ENCODE measurements at regions not wholly inside any gene's neighbourhood (a gene's known extent, or its start where the extent isn't known, plus 50 kb on each side); places are given as distances from the start of the nearest gene placed in this dataset.
A peak's percentile ranks its signal among the peaks of the same experiment; 100 is the strongest.

- peaks cover 4 to 7% (median 5%) of the 10 kb centered on the region in 3 donors for H3K27me3 Mint-ChIP-seq
- H3K9me3 Mint-ChIP-seq, result no peaks in the 10 kb centered on the region
- no peaks in the 10 kb centered on the region for H3K36me3 Mint-ChIP-seq
- no peak overlapping the region for H3K4me3 Mint-ChIP-seq
- DNase-seq (no peak), ATAC-seq (ENCODE audit: low read depth in 2 of 2) (no peak)
- no peak overlapping the region for H3K27ac Mint-ChIP-seq
- H3K4me1 Mint-ChIP-seq, result no peaks in the 10 kb centered on the region
Measured at GRCh38 chr18:8458546-8459215, 150.6 kb upstream of the RAB12 start.

GRCh38 chr18:8460748-8461147 lies 148.5 kb upstream of the RAB12 start:
- H3K4me1 Mint-ChIP-seq, result no peaks in the 10 kb centered on the region
- peaks cover 4 to 15% (median 5%) of the 10 kb centered on the region in 3 donors for H3K27me3 Mint-ChIP-seq
- H3K36me3 Mint-ChIP-seq, result peaks cover 6 to 7% of the 10 kb centered on the region in 2 donors
- no peak overlapping the region for H3K27ac Mint-ChIP-seq
- H3K9me3 Mint-ChIP-seq, result peaks cover 0 to 5% (median 0%) of the 10 kb centered on the region in 7 donors
- no peak overlapping the region for H3K4me3 Mint-ChIP-seq
- ATAC-seq (ENCODE audit: low read depth in 2 of 2) (no peak), DNase-seq (no peak)

DNA sequence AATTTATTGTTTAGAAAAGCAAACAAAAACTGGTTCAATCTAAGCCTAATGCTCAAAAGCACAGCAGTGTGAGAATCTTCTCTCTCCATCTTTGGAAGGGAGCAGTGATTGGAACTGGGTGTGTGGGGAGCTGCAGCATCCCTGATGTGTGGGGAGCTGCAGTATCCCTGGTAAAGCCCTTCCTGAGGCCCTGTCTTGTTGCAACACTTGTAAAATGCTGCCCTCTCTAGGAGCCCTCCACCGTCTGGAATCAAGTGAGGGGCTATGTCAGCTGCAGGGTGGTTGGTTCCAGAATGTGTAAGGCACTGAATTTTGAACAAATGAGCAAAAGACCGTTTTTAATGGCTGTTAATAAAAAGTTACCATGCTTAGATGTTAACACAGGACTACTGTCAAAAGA lies 147.7 kb upstream of the RAB12 start:
- no peak overlapping the region for H3K4me3 Mint-ChIP-seq

DNA sequence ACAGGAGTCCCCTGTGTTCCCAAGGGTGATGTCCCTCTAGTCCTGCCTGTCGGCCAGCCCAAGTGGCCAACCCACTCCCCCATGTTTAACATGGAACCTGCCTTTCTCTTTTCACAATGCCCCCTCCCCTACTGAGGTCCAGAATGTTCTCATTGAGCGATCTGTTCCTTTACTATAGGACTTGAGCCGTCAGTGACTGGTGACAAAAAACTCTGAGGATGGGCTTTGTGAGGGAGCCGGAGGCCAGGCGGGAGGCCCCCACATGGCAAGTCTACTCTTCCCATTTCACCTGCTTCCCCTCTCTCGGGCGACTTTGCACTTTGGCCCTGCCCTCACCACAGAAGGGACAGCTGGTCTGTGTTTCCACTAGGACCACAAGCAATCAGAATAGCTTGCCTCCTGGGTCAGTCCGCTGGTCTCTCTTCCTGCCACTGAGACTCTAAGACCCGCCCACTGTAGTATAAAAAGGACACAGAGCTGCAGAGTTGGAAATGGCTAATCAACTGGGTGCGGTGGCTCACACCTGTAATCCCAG lies 146.5 kb upstream of the RAB12 start:
- Mint-ChIP-seq H3K36me3 (peaks cover 6 to 7% of the 10 kb centered on the region in 2 donors), H3K9me3 (peaks cover 0 to 5% (median 0%) of the 10 kb centered on the region in 7 donors), H3K27me3 (peaks cover 4 to 15% (median 5%) of the 10 kb centered on the region in 3 donors), H3K4me3 (peak overlapping the region in 1 of 8 donors; percentile 37), H3K4me1 (no peaks in the 10 kb centered on the region), H3K27ac (no peak overlapping the region)
- no peak for ATAC-seq (ENCODE audit: low read depth in 2 of 2)
- no peak for DNase-seq

More for the DNA sequence above, 147.7 kb upstream of the RAB12 start:
- H3K9me3 Mint-ChIP-seq, result peaks cover 0 to 5% (median 0%) of the 10 kb centered on the region in 7 donors
- H3K27ac Mint-ChIP-seq, result peak overlapping the region in 1 of 6 donors; percentile 38
- DNase-seq (no peak), ATAC-seq (ENCODE audit: low read depth in 2 of 2) (no peak)
- no peaks in the 10 kb centered on the region for H3K4me1 Mint-ChIP-seq
- H3K27me3 Mint-ChIP-seq, result peaks cover 4 to 15% (median 5%) of the 10 kb centered on the region in 3 donors
- peaks cover 6 to 7% of the 10 kb centered on the region in 2 donors for H3K36me3 Mint-ChIP-seq

DNA sequence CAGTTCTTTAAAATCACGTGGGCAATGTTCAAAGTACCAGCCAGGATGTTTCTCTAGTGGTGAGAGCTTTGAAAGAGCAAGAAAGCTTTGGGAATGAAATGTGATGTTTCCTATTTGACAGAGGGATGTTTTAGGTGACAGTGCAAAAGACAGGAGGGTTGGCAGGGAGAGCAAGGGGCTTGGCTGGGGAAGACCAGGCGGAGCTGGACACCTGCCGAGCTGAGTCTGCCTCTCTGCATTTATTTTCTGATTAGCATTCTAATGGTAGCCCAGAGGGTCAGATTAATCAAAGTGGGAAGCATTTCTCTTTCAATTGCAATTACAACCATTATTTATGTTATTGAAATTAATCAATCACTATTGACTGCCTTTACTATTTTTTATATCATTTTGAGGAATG lies 145.4 kb upstream of the RAB12 start:
- H3K9me3 Mint-ChIP-seq, result peaks cover 0 to 5% (median 0%) of the 10 kb centered on the region in 7 donors
- H3K27ac Mint-ChIP-seq, result no peak overlapping the region
- H3K27me3 Mint-ChIP-seq, result peaks cover 4 to 13% (median 5%) of the 10 kb centered on the region in 3 donors
- DNase-seq (no peak), ATAC-seq (ENCODE audit: low read depth in 2 of 2) (no peak)
- peaks cover 6 to 7% of the 10 kb centered on the region in 2 donors for H3K36me3 Mint-ChIP-seq
- H3K4me1 Mint-ChIP-seq, result no peaks in the 10 kb centered on the region
- H3K4me3 Mint-ChIP-seq, result no peak overlapping the region

DNA sequence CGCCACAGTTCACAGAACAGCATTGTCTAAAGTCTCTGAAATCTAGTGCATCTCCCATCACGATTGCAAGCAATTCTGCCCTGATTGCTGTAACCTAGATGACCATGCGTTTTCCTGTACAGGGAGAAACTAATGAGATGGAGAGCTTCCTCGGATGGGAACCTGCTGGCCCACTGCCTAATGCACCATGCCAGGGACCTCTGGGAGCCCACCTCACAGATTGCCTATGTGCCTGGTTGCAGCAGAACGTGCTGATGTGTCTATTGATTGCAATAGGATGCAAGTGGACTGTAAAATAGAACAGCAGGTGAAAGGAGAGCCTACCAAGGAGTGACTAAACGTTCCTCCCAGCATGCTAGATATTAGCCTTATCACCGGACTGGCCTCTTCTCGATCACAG lies 141.0 kb upstream of the RAB12 start:
- Mint-ChIP-seq H3K9me3 (peaks cover 0 to 5% (median 0%) of the 10 kb centered on the region in 7 donors), H3K27ac (no peak overlapping the region), H3K27me3 (peaks cover 0 to 12% (median 5%) of the 10 kb centered on the region in 3 donors), H3K4me1 (no peaks in the 10 kb centered on the region), H3K36me3 (peaks cover 6 to 7% of the 10 kb centered on the region in 2 donors), H3K4me3 (no peak overlapping the region)
- DNase-seq (no peak), ATAC-seq (ENCODE audit: low read depth in 2 of 2) (no peak)

- Mint-ChIP-seq H3K4me3 (no peak overlapping the region), H3K27me3 (peaks cover 0 to 15% (median 1%) of the 10 kb centered on the region in 3 donors), H3K27ac (peak overlapping the region in 1 of 6 donors; percentile 12), H3K9me3 (peaks cover 0 to 5% (median 0%) of the 10 kb centered on the region in 7 donors), H3K4me1 (no peaks in the 10 kb centered on the region), H3K36me3 (peaks cover 6 to 7% of the 10 kb centered on the region in 2 donors)
- ATAC-seq (ENCODE audit: low read depth in 2 of 2) (no peak), DNase-seq (no peak)
Measured at GRCh38 chr18:8468921-8469335, 140.3 kb upstream of the RAB12 start.

- no peak for DNase-seq
- Mint-ChIP-seq H3K36me3 (peaks cover 4 to 5% of the 10 kb centered on the region in 2 donors), H3K27ac (peak overlapping the region in 1 of 6 donors; percentile 41), H3K9me3 (peaks cover 0 to 3% (median 0%) of the 10 kb centered on the region in 7 donors), H3K4me1 (no peaks in the 10 kb centered on the region), H3K4me3 (no peak overlapping the region), H3K27me3 (peaks cover 0 to 12% (median 4%) of the 10 kb centered on the region in 3 donors)
- ATAC-seq (ENCODE audit: low read depth in 2 of 2), result no peak
Measured at GRCh38 chr18:8469544-8470130, 139.6 kb upstream of the RAB12 start.

DNA sequence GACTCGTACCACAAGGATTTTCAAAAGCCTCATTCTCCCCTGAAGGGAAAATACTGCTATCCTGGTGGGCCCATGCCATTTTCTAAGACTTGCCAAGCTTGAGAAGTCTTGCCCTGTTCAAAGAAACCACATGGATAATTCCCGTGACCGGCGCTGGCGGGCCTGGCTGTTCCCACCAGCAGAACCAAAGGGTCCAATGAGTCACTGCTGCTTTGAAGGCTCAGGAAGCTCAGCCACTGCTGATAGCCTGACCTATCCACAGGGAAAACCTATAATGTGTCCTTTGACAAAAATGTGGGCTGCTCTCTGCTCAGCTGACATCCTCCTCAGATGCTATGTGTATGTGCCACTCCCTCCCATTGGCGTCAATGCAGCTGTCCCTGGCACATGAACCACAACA lies 137.9 kb upstream of the RAB12 start:
- no peak for ATAC-seq (ENCODE audit: low read depth in 2 of 2)

GRCh38 chr18:8474661-8475060 lies 134.6 kb upstream of the RAB12 start:
- Mint-ChIP-seq H3K36me3 (no peaks in the 10 kb centered on the region), H3K4me1 (peaks cover 4 to 7% (median 5%) of the 10 kb centered on the region in 3 donors), H3K4me3 (no peak overlapping the region), H3K9me3 (peaks cover 0 to 1% (median 0%) of the 10 kb centered on the region in 7 donors), H3K27me3 (peaks cover 20 to 46% (median 32%) of the 10 kb centered on the region in 3 donors), H3K27ac (no peak overlapping the region)
- ATAC-seq (ENCODE audit: low read depth in 2 of 2), result no peak
- no peak for DNase-seq

More for the DNA sequence above, 137.9 kb upstream of the RAB12 start:
- no peak overlapping the region for H3K4me3 Mint-ChIP-seq
- DNase-seq, result no peak
- peaks cover 0 to 1% (median 0%) of the 10 kb centered on the region in 7 donors for H3K9me3 Mint-ChIP-seq
- H3K27ac Mint-ChIP-seq, result no peak overlapping the region
- H3K36me3 Mint-ChIP-seq, result no peaks in the 10 kb centered on the region
- peaks cover 13 to 23% (median 16%) of the 10 kb centered on the region in 3 donors for H3K27me3 Mint-ChIP-seq
- H3K4me1 Mint-ChIP-seq, result no peaks in the 10 kb centered on the region

DNA sequence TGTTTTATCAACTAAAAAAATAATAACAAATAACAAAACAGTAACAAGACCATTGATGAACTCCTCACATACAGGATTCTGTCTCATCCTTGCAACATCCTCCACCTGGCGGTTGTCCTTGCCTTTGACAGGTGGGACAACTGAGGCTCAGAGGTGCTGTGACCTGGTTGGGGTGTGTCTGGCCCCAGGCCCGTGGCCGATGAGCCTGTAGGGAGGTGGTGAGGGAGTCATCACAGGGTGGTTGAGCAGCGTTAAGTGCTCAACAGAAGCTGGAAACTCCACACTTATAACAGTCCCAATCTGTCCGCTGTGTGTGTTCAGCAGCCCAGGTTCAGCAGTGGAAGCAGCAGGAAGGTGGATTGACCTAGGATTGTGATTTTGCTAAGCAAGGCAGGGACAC lies 131.6 kb upstream of the RAB12 start:
- Mint-ChIP-seq H3K27me3 (peaks cover 20 to 46% (median 32%) of the 10 kb centered on the region in 3 donors), H3K9me3 (peaks cover 0 to 1% (median 0%) of the 10 kb centered on the region in 7 donors), H3K27ac (peak overlapping the region in 1 of 6 donors; percentile 37), H3K36me3 (no peaks in the 10 kb centered on the region), H3K4me1 (peaks cover 4 to 7% (median 5%) of the 10 kb centered on the region in 3 donors), H3K4me3 (no peak overlapping the region)
- DNase-seq, result no peak
- no peak for ATAC-seq (ENCODE audit: low read depth in 2 of 2)

DNA sequence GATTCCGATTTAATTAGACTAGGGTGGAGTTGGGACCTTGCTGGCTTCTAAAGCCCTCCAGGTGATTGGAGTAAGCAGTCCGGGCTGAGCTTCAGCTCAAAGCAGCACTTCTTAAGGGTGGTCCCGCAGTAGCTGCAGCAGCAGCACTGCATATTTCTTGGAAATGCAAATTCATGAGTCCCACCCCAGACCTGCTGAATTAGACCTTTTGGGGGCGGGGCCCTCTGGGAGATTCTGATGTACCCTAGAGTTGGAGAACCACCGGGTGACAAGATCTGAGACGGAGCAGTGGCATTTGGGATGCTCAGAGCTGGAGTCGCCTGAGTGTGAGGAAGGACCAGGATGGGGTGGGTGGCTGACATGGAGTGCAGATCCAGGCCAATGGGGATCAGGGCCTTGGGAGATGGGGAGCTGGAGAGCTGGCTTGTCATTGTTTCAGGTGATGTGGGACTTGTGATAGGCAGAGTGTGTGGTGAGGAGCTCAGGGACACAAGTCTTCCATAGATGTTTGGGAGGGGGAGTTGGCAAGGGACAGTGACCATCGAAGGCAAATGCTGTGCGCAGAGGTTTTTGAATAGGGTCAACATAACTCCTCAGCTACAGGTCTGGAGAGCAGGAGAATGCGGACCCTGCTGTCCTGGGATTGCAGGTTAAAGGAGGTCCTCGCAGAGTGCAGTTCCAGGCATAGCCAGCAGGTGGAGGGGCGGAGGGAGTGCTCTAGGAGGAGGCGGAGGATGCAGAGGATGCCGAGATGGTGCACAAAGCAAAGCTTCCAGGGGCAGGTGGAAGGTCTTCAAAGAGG lies 130.9 kb upstream of the RAB12 start:
- ATAC-seq (ENCODE audit: low read depth in 2 of 2) (peak; percentile 64 to 72), DNase-seq (peak; percentile 46)
- Mint-ChIP-seq H3K27ac (no peak overlapping the region), H3K36me3 (no peaks in the 10 kb centered on the region), H3K27me3 (peaks cover 20 to 49% (median 38%) of the 10 kb centered on the region in 3 donors), H3K4me3 (no peak overlapping the region), H3K4me1 (peaks cover 4 to 7% (median 5%) of the 10 kb centered on the region in 3 donors), H3K9me3 (no peaks in the 10 kb centered on the region)

DNA sequence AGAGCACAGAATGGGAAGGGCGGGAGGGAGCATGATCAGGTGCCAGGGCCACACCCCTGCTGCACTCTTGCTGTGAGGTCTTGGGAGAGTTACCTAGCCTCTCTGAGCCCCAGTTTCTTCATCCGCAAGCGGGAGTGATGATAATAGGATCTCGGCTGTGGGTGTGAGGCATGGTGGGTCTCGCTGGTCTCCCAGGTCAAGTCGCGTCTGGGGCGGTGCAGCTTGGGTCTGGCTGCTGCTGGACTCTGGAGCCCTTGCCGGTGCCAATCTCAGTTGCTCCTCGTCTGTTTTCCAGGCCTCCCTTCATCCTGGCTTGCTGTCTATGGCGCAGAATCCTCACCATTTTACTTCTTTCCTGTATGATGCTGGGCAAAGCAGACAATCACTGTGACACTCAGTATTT lies 130.3 kb upstream of the RAB12 start:
- Mint-ChIP-seq H3K36me3 (no peaks in the 10 kb centered on the region), H3K4me1 (peaks cover 4 to 7% (median 5%) of the 10 kb centered on the region in 3 donors), H3K4me3 (no peak overlapping the region), H3K27me3 (peaks cover 18 to 52% (median 38%) of the 10 kb centered on the region in 3 donors), H3K9me3 (no peaks in the 10 kb centered on the region), H3K27ac (no peak overlapping the region)
- ATAC-seq (ENCODE audit: low read depth in 2 of 2) (no peak), DNase-seq (no peak)

Measured in naive B cell (primary cell).